ENCODE measurements at regions not wholly inside any gene's neighbourhood (a gene's known extent, or its start where the extent isn't known, plus 50 kb on each side); places are given as distances from the start of the nearest gene placed in this dataset.

DNA sequence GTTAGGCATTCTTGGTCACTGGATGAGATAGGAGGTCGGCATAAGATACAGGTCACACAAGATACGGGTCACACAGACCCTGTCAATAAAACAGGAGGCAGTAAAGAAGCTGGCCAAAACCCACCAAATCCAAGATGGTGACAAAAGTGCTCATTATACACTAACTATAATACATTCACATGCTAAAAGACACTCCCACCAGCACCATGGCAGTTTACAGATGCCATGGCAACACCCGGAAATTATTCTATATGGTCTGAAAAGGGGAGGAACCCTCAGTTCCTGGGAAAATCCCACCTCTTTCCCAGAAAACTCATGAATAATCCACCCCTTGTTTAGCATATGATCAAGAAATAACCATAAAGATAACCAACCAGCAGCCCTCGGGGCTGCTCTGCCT, 56.0 kb upstream of the PTPRM start:
- ChIA-PET CTCF (no interaction called here), POLR2A (no interaction called here)
- no peaks in the 10 kb centered on the region for H3K27me3 ChIP-seq (replicated peaks in 2 of 5; ENCODE audit: control insufficient read depth in 4 of 5, insufficient read depth in 5 of 5, low read length in 4 of 5)
- H3K4me3 ChIP-seq (ENCODE audit: control insufficient read depth in 1 of 7, extremely low read depth in 1 of 7, insufficient read depth in 4 of 7, low read depth in 2 of 7, low read length in 6 of 7) = no peak overlapping the region
- H3K36me3 ChIP-seq (ENCODE audit: control insufficient read depth in 4 of 4, insufficient read depth in 4 of 4, low read length in 3 of 4) = no peaks in the 10 kb centered on the region
- no peaks in the 10 kb centered on the region for H3K9me3 ChIP-seq (ENCODE audit: control extremely low read depth in 1 of 5, control insufficient read depth in 4 of 5, insufficient read depth in 2 of 5, low read depth in 1 of 5, low read length in 4 of 5)
- H3K27ac ChIP-seq (ENCODE audit: insufficient read depth in 1 of 2, low read depth in 1 of 2, low read length in 2 of 2, poor library complexity in 1 of 2, severe bottlenecking in 2 of 2) = no peak overlapping the region
- 100% methylated on average over 3 of the region's 4 CpGs for WGBS (ENCODE audit: insufficient coverage)
- no peak for DNase-seq
- peaks cover 0 to under 1% (median 0%) of the 10 kb centered on the region in 4 experiments for H3K4me1 ChIP-seq (ENCODE audit: control extremely low read depth in 1 of 4, control insufficient read depth in 4 of 4, insufficient read depth in 4 of 4, low read length in 3 of 4)

DNA sequence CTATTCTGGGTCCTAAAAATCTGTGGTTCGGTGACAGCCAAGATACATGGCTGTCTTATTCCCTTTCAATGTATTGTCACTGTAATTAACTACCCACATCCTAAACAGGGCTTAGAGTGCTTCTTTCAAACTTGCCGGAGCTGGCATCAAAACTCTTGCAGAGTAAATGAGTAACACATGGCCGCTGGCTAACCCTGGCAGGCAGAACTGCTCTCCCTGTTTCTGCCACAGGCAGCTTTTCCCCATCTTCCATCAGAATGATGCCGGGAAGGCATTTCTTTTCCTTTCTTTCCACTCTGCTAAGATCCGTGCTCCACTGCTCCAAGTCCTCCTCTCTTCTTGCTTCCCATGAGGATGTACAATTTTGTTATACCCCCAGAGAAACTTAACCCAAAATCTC, 54.8 kb upstream of the PTPRM start:
- Histone ChIP-seq H3K27ac (ENCODE audit: insufficient read depth in 1 of 2, low read depth in 1 of 2, low read length in 2 of 2, poor library complexity in 1 of 2, severe bottlenecking in 2 of 2) (no peak overlapping the region), H3K4me1 (ENCODE audit: control extremely low read depth in 1 of 4, control insufficient read depth in 4 of 4, insufficient read depth in 4 of 4, low read length in 3 of 4) (peaks cover 0 to 9% (median 6%) of the 10 kb centered on the region in 4 experiments), H3K4me3 (ENCODE audit: control insufficient read depth in 1 of 7, extremely low read depth in 1 of 7, insufficient read depth in 4 of 7, low read depth in 2 of 7, low read length in 6 of 7) (no peak overlapping the region), H3K27me3 (replicated peaks in 2 of 5; ENCODE audit: control insufficient read depth in 4 of 5, insufficient read depth in 5 of 5, low read length in 4 of 5) (no peaks in the 10 kb centered on the region), H3K36me3 (ENCODE audit: control insufficient read depth in 4 of 4, insufficient read depth in 4 of 4, low read length in 3 of 4) (no peaks in the 10 kb centered on the region), H3K9me3 (ENCODE audit: control extremely low read depth in 1 of 5, control insufficient read depth in 4 of 5, insufficient read depth in 2 of 5, low read depth in 1 of 5, low read length in 4 of 5) (no peaks in the 10 kb centered on the region)
- WGBS (ENCODE audit: insufficient coverage) = 97% methylated on average over 5 of the region's 5 CpGs
- CTCF ChIA-PET = no interaction called here
- POLR2A ChIA-PET = no interaction called here
- DNase-seq = no peak

DNA sequence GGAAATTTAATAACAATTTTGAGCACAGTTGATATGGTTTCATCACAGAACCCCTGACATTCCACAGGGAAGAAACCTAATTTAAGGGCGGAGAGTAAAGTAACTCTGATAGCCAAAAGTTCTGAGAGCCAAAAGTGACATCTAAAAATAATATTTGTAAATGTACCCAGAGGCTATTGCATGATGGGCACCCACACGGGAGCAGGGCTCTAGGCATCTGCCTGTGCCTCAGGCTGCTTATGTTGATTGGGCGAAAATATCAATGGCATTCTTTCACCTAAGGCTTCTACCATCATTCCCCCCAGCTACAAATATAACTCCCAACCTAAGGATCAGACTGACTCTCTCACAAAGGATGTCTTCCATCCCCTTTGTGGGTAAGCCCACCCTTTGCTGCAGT, 54.1 kb upstream of the PTPRM start:
- CTCF ChIA-PET = no interaction called here
- no peak overlapping the region for H3K4me3 ChIP-seq (ENCODE audit: control insufficient read depth in 1 of 7, extremely low read depth in 1 of 7, insufficient read depth in 4 of 7, low read depth in 2 of 7, low read length in 6 of 7)
- POLR2A ChIA-PET = no interaction called here
- no peak for DNase-seq
- H3K4me1 ChIP-seq (ENCODE audit: control extremely low read depth in 1 of 4, control insufficient read depth in 4 of 4, insufficient read depth in 4 of 4, low read length in 3 of 4) = peaks cover 0 to 9% (median 6%) of the 10 kb centered on the region in 4 experiments
- no peaks in the 10 kb centered on the region for H3K36me3 ChIP-seq (ENCODE audit: control insufficient read depth in 4 of 4, insufficient read depth in 4 of 4, low read length in 3 of 4)
- H3K27me3 ChIP-seq (replicated peaks in 2 of 5; ENCODE audit: control insufficient read depth in 4 of 5, insufficient read depth in 5 of 5, low read length in 4 of 5) = no peaks in the 10 kb centered on the region
- no peak overlapping the region for H3K27ac ChIP-seq (ENCODE audit: insufficient read depth in 1 of 2, low read depth in 1 of 2, low read length in 2 of 2, poor library complexity in 1 of 2, severe bottlenecking in 2 of 2)
- no peaks in the 10 kb centered on the region for H3K9me3 ChIP-seq (ENCODE audit: control extremely low read depth in 1 of 5, control insufficient read depth in 4 of 5, insufficient read depth in 2 of 5, low read depth in 1 of 5, low read length in 4 of 5)
- 98% methylated on average over 3 of the region's 3 CpGs for WGBS (ENCODE audit: insufficient coverage)

DNA sequence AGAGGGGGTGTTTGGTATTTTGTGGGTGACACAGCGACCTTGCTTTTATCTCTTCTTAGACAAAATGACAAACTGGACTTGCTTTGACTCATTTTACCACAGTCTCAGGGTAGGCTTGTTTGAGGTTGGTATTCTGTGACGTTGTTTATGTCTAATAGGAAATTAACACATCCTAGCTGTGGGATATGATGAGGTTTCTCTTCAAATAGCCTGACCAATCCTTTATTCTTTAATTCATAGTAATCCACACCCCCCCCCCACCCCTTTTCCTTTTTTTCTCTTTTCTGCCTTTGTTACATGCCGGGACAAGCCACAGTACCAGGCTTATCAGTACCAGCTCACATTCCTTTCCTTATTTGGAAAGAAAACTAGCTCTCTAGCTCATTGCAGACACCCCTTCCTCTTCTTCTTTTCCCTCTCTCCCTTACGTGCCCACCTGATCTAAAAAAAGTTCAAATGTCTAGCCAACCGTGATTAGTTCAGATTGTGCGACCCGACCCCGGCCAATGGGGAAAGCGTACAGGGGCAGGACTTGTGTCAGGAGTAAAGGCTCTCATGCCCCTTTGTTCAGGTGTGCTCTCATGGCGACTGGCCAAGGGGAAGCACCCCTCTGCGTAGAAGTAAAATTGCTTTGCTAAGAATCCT, 52.2 kb upstream of the PTPRM start:
- POLR2A ChIA-PET = no interaction called here
- no peak for DNase-seq
- CTCF ChIA-PET = no interaction called here
- Histone ChIP-seq H3K4me3 (ENCODE audit: control insufficient read depth in 1 of 7, extremely low read depth in 1 of 7, insufficient read depth in 4 of 7, low read depth in 2 of 7, low read length in 6 of 7) (no peak overlapping the region), H3K4me1 (ENCODE audit: control extremely low read depth in 1 of 4, control insufficient read depth in 4 of 4, insufficient read depth in 4 of 4, low read length in 3 of 4) (peaks cover 0 to 9% (median 6%) of the 10 kb centered on the region in 4 experiments), H3K27ac (ENCODE audit: insufficient read depth in 1 of 2, low read depth in 1 of 2, low read length in 2 of 2, poor library complexity in 1 of 2, severe bottlenecking in 2 of 2) (no peak overlapping the region), H3K36me3 (ENCODE audit: control insufficient read depth in 4 of 4, insufficient read depth in 4 of 4, low read length in 3 of 4) (no peaks in the 10 kb centered on the region), H3K9me3 (ENCODE audit: control extremely low read depth in 1 of 5, control insufficient read depth in 4 of 5, insufficient read depth in 2 of 5, low read depth in 1 of 5, low read length in 4 of 5) (no peaks in the 10 kb centered on the region), H3K27me3 (replicated peaks in 2 of 5; ENCODE audit: control insufficient read depth in 4 of 5, insufficient read depth in 5 of 5, low read length in 4 of 5) (no peaks in the 10 kb centered on the region)
- 91% methylated on average over 8 of the region's 11 CpGs for WGBS (ENCODE audit: insufficient coverage)

DNA sequence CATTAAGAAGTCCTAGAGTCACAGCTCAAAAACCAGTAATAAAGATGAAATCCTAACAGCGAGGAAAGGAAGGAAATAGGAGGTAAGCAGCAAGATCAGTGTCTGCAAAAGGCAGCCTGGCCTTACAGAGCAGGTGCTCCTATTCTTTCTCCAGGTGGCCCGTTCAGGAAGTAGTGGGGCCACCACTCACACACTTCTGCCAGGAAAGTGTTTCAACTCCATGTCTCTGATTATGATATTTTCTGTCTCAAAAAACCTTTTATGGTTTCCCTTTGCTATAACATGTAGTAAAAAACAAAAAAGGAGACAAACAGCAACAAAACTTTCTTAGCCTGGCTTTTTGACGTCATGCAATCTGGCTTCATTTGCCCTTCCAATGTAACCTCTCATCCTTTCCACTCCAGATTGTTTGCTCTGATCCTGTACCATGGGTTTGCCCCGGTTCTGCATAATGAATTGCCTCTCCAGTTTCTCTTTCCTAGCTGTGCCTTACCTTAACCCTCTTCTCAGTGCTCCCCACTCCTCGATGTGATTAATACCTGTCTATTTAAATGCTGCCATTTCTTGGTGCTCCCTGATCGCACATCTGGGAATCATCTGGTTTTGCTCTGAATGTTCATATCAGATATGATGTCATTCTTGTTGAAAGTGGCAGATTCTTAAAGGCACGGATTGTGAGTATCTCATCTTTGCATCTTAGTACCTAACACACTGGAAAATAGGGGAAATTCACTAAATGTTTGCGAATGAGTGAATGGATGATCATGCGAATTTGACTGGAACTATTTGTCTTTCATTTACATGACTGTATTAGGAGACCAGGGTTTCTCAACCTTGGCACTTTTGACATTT, 50.6 kb upstream of the PTPRM start:
- Histone ChIP-seq H3K9me3 (ENCODE audit: control extremely low read depth in 1 of 5, control insufficient read depth in 4 of 5, insufficient read depth in 2 of 5, low read depth in 1 of 5, low read length in 4 of 5) (no peaks in the 10 kb centered on the region), H3K36me3 (ENCODE audit: control insufficient read depth in 4 of 4, insufficient read depth in 4 of 4, low read length in 3 of 4) (no peaks in the 10 kb centered on the region), H3K27ac (ENCODE audit: insufficient read depth in 1 of 2, low read depth in 1 of 2, low read length in 2 of 2, poor library complexity in 1 of 2, severe bottlenecking in 2 of 2) (no peak overlapping the region), H3K27me3 (replicated peaks in 2 of 5; ENCODE audit: control insufficient read depth in 4 of 5, insufficient read depth in 5 of 5, low read length in 4 of 5) (no peaks in the 10 kb centered on the region), H3K4me3 (ENCODE audit: control insufficient read depth in 1 of 7, extremely low read depth in 1 of 7, insufficient read depth in 4 of 7, low read depth in 2 of 7, low read length in 6 of 7) (no peak overlapping the region), H3K4me1 (ENCODE audit: control extremely low read depth in 1 of 4, control insufficient read depth in 4 of 4, insufficient read depth in 4 of 4, low read length in 3 of 4) (peaks cover 0 to 9% (median 6%) of the 10 kb centered on the region in 4 experiments)
- ChIA-PET POLR2A (no interaction called here), CTCF (interaction anchor here (1.3 kb wide), 1 partner anchor 9 kb away, joined by 3 read pairs; no protein-coding TSS in a partner anchor)
- DNase-seq = no peak
- 75% methylated on average over 7 of the region's 9 CpGs for WGBS (ENCODE audit: insufficient coverage)
